ENCODE measurements at regions not wholly inside any gene's neighbourhood (a gene's known extent, or its start where the extent isn't known, plus 50 kb on each side); places are given as distances from the start of the nearest gene placed in this dataset.

DNA sequence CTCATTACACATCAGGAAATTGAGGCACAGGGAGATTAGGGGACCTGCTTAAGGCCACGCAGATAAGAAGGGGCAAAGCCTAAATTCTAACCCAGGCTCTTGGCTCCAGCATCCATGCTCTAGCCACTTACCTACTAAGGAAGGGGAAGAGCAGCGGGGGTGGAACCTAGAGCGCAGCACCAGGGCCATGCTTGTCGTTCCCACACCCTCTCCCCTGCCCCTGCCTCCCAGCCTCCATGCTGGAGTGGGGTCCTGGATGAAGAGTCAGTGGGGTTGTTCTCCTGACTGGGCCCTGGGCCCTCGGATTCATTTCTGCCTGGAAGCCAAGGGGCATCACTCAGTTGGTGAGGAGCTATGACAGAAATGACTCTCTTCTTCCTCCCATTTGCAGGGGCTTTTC lies 133.3 kb downstream of the FOXD2 start (continued):
- TF ChIP-seq YY1 (IDR thresholded peaks at IDR 0.05; ENCODE audit: low read depth, low read length): no peak
- TF ChIP-seq, protein P1, sequence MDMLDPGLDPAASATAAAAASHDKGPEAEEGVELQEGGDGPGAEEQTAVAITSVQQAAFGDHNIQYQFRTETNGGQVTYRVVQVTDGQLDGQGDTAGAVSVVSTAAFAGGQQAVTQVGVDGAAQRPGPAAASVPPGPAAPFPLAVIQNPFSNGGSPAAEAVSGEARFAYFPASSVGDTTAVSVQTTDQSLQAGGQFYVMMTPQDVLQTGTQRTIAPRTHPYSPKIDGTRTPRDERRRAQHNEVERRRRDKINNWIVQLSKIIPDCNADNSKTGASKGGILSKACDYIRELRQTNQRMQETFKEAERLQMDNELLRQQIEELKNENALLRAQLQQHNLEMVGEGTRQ (IDR thresholded peaks at IDR 0.05; ENCODE audit: low read length): no peak
- TF ChIP-seq BRCA1 (IDR thresholded peaks at IDR 0.05; ENCODE audit: low read depth, low read length): no peak
- TF ChIP-seq HDAC2 (IDR thresholded peaks at IDR 0.05; ENCODE audit: borderline replicate concordance in 1 of 2, low read depth in 2 of 2, low read length in 2 of 2): no peak

Data from H1 (cell line).